Karpas-422 (cell line): ENCODE measurements at regions not wholly inside any gene's neighbourhood (a gene's known extent, or its start where the extent isn't known, plus 50 kb on each side); places are given as distances from the start of the nearest gene placed in this dataset.

Source experiments
- DNase-seq: peaks from one replicate; pipeline ENCODE4 v3.0.0-alpha.2; 2015
- H2AFZ ChIP-seq: fragments of 200-600 bp; sonication (generic); 2 replicates; pipeline ENCODE4 v1.6.1; 2014; ENCODE audit warnings: antibody characterized with exemption, low read length, mixed read lengths
- H3K27ac ChIP-seq: fragments of 200-600 bp; sonication (generic); 2 replicates; pipeline ENCODE4 v1.5.1; 2014; ENCODE audit warnings: mild to moderate bottlenecking, low read length, moderate library complexity
- H3K27me3 ChIP-seq: fragments of 200-600 bp; sonication (generic); 2 replicates; pipeline ENCODE4 v1.6.1; 2014; ENCODE audit warnings: low read length, mixed read lengths
- H3K36me3 ChIP-seq: fragments of 200-600 bp; sonication (generic); 2 replicates; pipeline ENCODE4 v1.6.1; 2014; ENCODE audit warnings: low read length, mixed read lengths; ENCODE audit not compliant: insufficient read depth
- H3K4me1 ChIP-seq: fragments of 200-600 bp; sonication (generic); 2 replicates; pipeline ENCODE4 v1.6.1; 2014; ENCODE audit warnings: mild to moderate bottlenecking, low read length, mixed read lengths
- H3K4me2 ChIP-seq: fragments of 200-600 bp; sonication (generic); 2 replicates; pipeline ENCODE4 v1.6.1; 2014; ENCODE audit warnings: low read length, low read depth, mild to moderate bottlenecking; ENCODE audit not compliant: poor library complexity, severe bottlenecking
- H3K4me3 ChIP-seq: fragments of 200-600 bp; sonication (generic); 2 replicates; pipeline ENCODE4 v1.5.1; 2014; ENCODE audit warnings: mild to moderate bottlenecking, antibody characterized with exemption, low read length, mixed read lengths
- H3K79me2 ChIP-seq: fragments of 200-600 bp; sonication (generic); 2 replicates; pipeline ENCODE4 v1.6.1; 2014; ENCODE audit warnings: mild to moderate bottlenecking, low read length, mixed read lengths
- H3K9ac ChIP-seq: fragments of 200-600 bp; sonication (generic); 2 replicates; pipeline ENCODE4 v1.6.0; 2014; ENCODE audit warnings: low read length
- H3K9me2 ChIP-seq: fragments of 200-600 bp; sonication (generic), shearing (Covaris generic); replicated peaks from 2 replicates; pipeline ENCODE4 v1.6.0; 2014; ENCODE audit warnings: mild to moderate bottlenecking, low read length, moderate library complexity; ENCODE audit not compliant: insufficient read depth
- H3K9me3 ChIP-seq: fragments of 300-700, 200-600 bp; sonication (generic); 2 replicates; pipeline ENCODE4 v1.6.1; 2014; ENCODE audit warnings: low read length, mixed read lengths
- H4K20me1 ChIP-seq: fragments of 200-600 bp; sonication (generic); 2 replicates; pipeline ENCODE4 v1.6.1; 2014; ENCODE audit warnings: mild to moderate bottlenecking, antibody characterized with exemption, low read length, low read depth; ENCODE audit not compliant: insufficient read depth

DNA sequence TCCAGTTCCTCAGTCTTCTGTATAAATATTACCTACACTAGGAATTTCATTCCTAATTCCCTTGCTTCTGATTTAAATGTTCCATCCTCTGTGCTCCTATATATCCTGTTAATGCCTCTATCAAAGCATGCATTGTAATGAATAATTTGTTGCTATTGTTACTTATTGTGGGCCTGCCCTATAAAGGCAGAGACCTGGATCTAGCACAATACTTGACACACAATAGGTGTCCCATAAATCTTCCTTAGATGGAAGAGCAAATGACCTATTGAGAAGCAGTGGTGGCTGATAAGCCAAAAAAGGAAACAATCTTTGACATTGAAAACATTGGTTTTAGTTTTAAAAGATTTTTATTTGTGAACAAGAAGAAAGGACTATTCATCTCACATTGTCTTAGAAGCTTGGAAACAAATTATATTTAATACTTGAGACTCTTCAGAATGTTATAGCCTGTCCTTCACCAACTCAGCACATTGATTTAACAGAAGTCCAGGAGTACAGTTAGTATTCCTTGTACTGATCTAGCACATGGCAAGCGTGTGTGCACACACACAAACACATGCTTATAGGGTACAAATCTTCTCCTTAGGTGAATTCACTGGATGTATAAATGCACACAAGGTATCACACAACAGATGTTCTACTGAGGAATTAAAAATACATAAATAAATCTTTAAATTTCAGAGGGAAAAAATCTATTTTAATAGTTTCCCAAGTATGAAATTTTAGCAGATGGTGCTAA lies 135.9 kb downstream of the DUSP6 start:
- Histone ChIP-seq H3K36me3 (no peaks in the 10 kb centered on the region), H3K9me3 (no peaks in the 10 kb centered on the region), H3K27ac (no peak overlapping the region), H3K79me2 (no peaks in the 10 kb centered on the region), H3K9me2 (no peaks in the 10 kb centered on the region), H3K4me3 (no peak overlapping the region), H4K20me1 (no peaks in the 10 kb centered on the region), H2AFZ (no peak overlapping the region), H3K4me1 (no peaks in the 10 kb centered on the region), H3K4me2 (no peak overlapping the region), H3K9ac (no peak overlapping the region), H3K27me3 (no peaks in the 10 kb centered on the region)
- no peak for DNase-seq

GRCh38 chr12:89215196-89215595 lies 137.1 kb downstream of the DUSP6 start:
- no peak for DNase-seq
- no peaks in the 10 kb centered on the region for H3K9me3 ChIP-seq
- H3K9ac ChIP-seq: no peak overlapping the region
- no peaks in the 10 kb centered on the region for H3K79me2 ChIP-seq
- no peaks in the 10 kb centered on the region for H4K20me1 ChIP-seq
- no peak overlapping the region for H2AFZ ChIP-seq
- no peaks in the 10 kb centered on the region for H3K27me3 ChIP-seq
- no peak overlapping the region for H3K4me2 ChIP-seq
- no peak overlapping the region for H3K27ac ChIP-seq
- H3K4me1 ChIP-seq: no peaks in the 10 kb centered on the region
- H3K36me3 ChIP-seq: no peaks in the 10 kb centered on the region
- H3K4me3 ChIP-seq: no peak overlapping the region
- no peaks in the 10 kb centered on the region for H3K9me2 ChIP-seq

DNA sequence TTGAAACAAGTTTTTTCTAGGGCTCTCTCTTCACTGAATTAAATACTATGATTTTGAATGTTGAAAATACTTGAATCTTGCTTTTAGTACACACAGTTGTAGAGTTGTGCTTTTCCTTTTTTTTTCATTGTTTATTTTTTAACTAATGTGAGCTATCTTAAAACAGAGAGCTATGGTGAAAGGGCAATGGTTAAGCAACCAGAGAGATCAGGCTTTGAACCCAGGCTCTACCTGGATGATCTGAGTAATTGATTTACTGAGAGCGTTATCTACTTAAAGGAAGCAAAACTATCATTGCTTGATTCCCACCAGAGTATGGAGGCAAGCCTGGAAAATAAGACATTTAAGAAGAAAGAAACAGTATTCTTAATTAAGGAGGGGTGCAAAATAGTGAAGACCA lies 138.6 kb downstream of the DUSP6 start:
- Histone ChIP-seq H3K36me3 (no peaks in the 10 kb centered on the region), H2AFZ (no peak overlapping the region), H4K20me1 (no peaks in the 10 kb centered on the region), H3K79me2 (no peaks in the 10 kb centered on the region), H3K9me3 (no peaks in the 10 kb centered on the region), H3K27ac (no peak overlapping the region), H3K4me1 (no peaks in the 10 kb centered on the region), H3K9me2 (no peaks in the 10 kb centered on the region), H3K4me3 (no peak overlapping the region), H3K4me2 (no peak overlapping the region), H3K9ac (no peak overlapping the region), H3K27me3 (no peaks in the 10 kb centered on the region)
- DNase-seq: no peak

DNA sequence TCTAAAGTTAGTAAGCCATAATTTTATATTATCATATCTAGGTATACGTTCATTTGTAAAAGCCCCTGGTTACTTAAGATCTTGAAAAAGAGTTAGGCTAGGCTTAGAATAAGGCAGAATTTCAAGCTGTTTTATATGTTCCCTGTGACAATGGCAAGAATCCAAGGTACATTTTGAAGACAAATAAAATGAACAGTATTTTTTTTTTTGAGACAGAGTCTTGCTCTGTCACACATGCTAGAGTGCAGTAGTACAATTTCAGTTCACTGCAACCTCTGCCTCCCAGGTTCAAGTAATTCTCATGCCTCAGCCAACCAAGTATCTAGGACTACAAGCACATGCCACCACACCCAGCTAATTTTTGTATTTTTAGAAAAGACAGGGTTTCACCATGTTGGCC lies 139.2 kb downstream of the DUSP6 start:
- DNase-seq: no peak
- H3K9ac ChIP-seq: no peak overlapping the region
- no peaks in the 10 kb centered on the region for H3K27me3 ChIP-seq
- H4K20me1 ChIP-seq: no peaks in the 10 kb centered on the region
- no peak overlapping the region for H2AFZ ChIP-seq
- H3K9me3 ChIP-seq: no peaks in the 10 kb centered on the region
- no peaks in the 10 kb centered on the region for H3K9me2 ChIP-seq
- no peak overlapping the region for H3K4me3 ChIP-seq
- no peaks in the 10 kb centered on the region for H3K4me1 ChIP-seq
- H3K27ac ChIP-seq: no peak overlapping the region
- H3K36me3 ChIP-seq: no peaks in the 10 kb centered on the region
- no peak overlapping the region for H3K4me2 ChIP-seq
- H3K79me2 ChIP-seq: no peaks in the 10 kb centered on the region

DNA sequence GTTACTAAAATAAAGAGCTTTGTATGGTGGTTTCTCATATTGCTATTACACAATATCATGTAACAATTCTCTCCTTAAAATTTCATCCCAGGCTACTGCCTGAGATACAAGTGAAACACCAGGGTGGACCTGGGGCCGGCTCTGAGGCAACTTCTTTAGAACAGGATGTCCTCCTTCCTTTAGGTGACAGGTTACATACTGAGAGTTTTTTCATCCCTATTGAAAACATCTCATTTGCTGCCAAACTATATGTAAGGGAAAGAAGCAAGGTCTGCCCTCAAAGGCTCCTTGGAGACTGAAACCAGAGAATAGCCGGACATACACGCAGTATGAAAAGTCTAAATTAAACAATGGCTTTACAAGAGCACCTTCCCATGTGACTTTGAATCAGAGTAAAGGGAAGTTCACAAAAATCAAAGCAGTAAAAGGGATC lies 139.9 kb downstream of the DUSP6 start:
- H4K20me1 ChIP-seq: no peaks in the 10 kb centered on the region
- no peak overlapping the region for H3K9ac ChIP-seq
- H2AFZ ChIP-seq: no peak overlapping the region

GRCh38 chr12:89211456-89211855 lies 140.8 kb downstream of the DUSP6 start:
- Histone ChIP-seq H3K9me3 (no peaks in the 10 kb centered on the region), H4K20me1 (no peaks in the 10 kb centered on the region), H3K36me3 (no peaks in the 10 kb centered on the region), H3K4me1 (no peaks in the 10 kb centered on the region), H3K79me2 (no peaks in the 10 kb centered on the region), H3K4me2 (no peak overlapping the region), H3K9me2 (no peaks in the 10 kb centered on the region), H3K4me3 (no peak overlapping the region), H3K27ac (no peak overlapping the region), H2AFZ (no peak overlapping the region), H3K27me3 (no peaks in the 10 kb centered on the region), H3K9ac (no peak overlapping the region)
- no peak for DNase-seq

More for the DNA sequence above, 139.9 kb downstream of the DUSP6 start:
- Histone ChIP-seq H3K27me3 (no peaks in the 10 kb centered on the region), H3K4me3 (no peak overlapping the region), H3K27ac (no peak overlapping the region), H3K9me2 (no peaks in the 10 kb centered on the region), H3K79me2 (no peaks in the 10 kb centered on the region), H3K4me1 (no peaks in the 10 kb centered on the region), H3K4me2 (no peak overlapping the region), H3K9me3 (no peaks in the 10 kb centered on the region), H3K36me3 (no peaks in the 10 kb centered on the region)
- no peak for DNase-seq

DNA sequence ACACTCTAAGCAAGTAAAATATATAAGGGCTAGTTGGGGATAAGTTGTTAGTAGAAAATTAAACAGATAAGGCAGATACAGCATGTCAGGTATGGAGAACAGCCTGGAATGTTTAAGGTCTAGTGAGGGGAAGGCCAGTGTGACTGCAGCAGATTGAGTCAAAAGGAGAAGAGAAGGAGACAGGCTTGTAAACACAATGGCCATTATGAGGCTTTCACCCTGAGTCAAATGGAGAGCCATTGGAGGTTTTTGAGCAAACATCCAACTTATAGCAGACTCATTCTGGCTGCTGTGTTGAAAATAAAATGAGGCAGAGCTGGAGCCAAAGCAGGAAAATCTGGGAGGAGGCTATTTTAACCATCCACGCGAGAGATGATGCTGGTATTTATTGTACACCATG lies 142.0 kb downstream of the DUSP6 start:
- DNase-seq: no peak
- H3K36me3 ChIP-seq: no peaks in the 10 kb centered on the region
- no peaks in the 10 kb centered on the region for H3K27me3 ChIP-seq

DNA sequence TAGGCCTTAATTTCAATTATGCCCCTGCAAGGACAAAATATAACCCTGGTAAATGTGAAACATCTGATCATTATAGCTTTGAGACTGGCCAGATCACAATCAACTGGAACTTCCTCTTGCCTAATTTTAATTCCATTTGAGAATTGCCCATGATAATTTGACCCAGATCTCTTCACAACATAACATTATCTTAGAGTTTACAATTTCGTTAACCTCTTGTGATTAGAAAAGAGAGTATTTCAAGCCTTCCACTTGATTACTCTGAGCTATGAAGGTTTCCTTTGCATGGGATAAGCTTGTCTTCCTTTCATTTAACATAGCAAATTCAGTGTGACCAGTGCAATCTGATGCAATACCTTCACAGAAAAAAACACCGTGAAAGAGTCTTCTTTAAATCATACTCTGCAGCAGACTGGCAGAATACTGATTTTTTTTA lies 143.6 kb downstream of the DUSP6 start:
- no peaks in the 10 kb centered on the region for H3K79me2 ChIP-seq
- no peak overlapping the region for H3K4me2 ChIP-seq
- no peaks in the 10 kb centered on the region for H4K20me1 ChIP-seq
- no peak overlapping the region for H2AFZ ChIP-seq
- no peaks in the 10 kb centered on the region for H3K4me1 ChIP-seq
- H3K36me3 ChIP-seq: no peaks in the 10 kb centered on the region
- H3K27ac ChIP-seq: no peak overlapping the region
- H3K4me3 ChIP-seq: no peak overlapping the region
- DNase-seq: no peak
- H3K27me3 ChIP-seq: no peaks in the 10 kb centered on the region
- no peak overlapping the region for H3K9ac ChIP-seq
- no peaks in the 10 kb centered on the region for H3K9me3 ChIP-seq
- H3K9me2 ChIP-seq: no peaks in the 10 kb centered on the region

More for the DNA sequence above, 142.0 kb downstream of the DUSP6 start:
- H3K27ac ChIP-seq: no peak overlapping the region
- H3K4me3 ChIP-seq: no peak overlapping the region
- no peak overlapping the region for H3K9ac ChIP-seq
- no peak overlapping the region for H2AFZ ChIP-seq
- no peaks in the 10 kb centered on the region for H3K79me2 ChIP-seq
- no peaks in the 10 kb centered on the region for H3K9me2 ChIP-seq
- no peaks in the 10 kb centered on the region for H3K4me1 ChIP-seq
- H3K9me3 ChIP-seq: no peaks in the 10 kb centered on the region
- no peaks in the 10 kb centered on the region for H4K20me1 ChIP-seq
- H3K4me2 ChIP-seq: no peak overlapping the region
